ENCODE measurements at regions not wholly inside any gene's neighbourhood (a gene's known extent, or its start where the extent isn't known, plus 50 kb on each side); places are given as distances from the start of the nearest gene placed in this dataset.

- ChIA-PET CTCF (no interaction called here), POLR2A (no interaction called here)
- DNase-seq (ENCODE audit: low read depth in 1 of 2, low spot score in 1 of 2) = no peak
- Histone ChIP-seq H3K4me1 (peaks cover 27% of the 10 kb centered on the region), H3K4me2 (no peak overlapping the region), H3K4me3 (no peak overlapping the region), H3K9me3 (no peaks in the 10 kb centered on the region), H3K27ac (no peak overlapping the region)
- TF ChIP-seq JUN (IDR thresholded peaks at IDR 0.05) = no peak
- no peak for TF ChIP-seq CTCF (IDR thresholded peaks at IDR 0.05)
- no peak for TF ChIP-seq FOSB (CRISPR knock-in tag; IDR thresholded peaks at IDR 0.05)
- no peak for TF ChIP-seq CBX2 (IDR thresholded peaks at IDR 0.05; ENCODE audit: borderline replicate concordance, low read depth)
- TF ChIP-seq REST (IDR thresholded peaks at IDR 0.05) = no peak
- TF ChIP-seq HOXA7 (CRISPR knock-in tag; IDR thresholded peaks at IDR 0.05) = no peak
- no peak for TF ChIP-seq EP300 (IDR thresholded peaks at IDR 0.05)
- 100% methylated on average over 1 of the region's 1 CpG for WGBS (ENCODE audit: missing lambda C conversion rate)
- no peak for ATAC-seq
- no peak for FAIRE-seq
These were observed 282.7 kb upstream of the POU5F2 start for GRCh38 chr5:94024101-94024500.

GRCh38 chr5:94021246-94021645 is 279.8 kb upstream of the POU5F2 start:
- Histone ChIP-seq H3K9me3 (peaks cover 10% of the 10 kb centered on the region; the same call in 2 of the 3 replicates), H3K4me1 (peaks cover 23% of the 10 kb centered on the region), H3K4me2 (peak overlapping the region; percentile 72), H3K27ac (peak overlapping the region; percentile 67 to 78), H3K4me3 (no peak overlapping the region)
- POLR2A ChIA-PET = interaction anchor here (0.5 kb wide), 1 partner anchor 220 kb away, joined by 3 read pairs; no protein-coding TSS in a partner anchor
- DNase-seq (ENCODE audit: low read depth in 1 of 2, low spot score in 1 of 2) (peak; percentile 64 to 91), ATAC-seq (peak; percentile 96 to 97), FAIRE-seq (peak; percentile 92)
- peak; percentile 52 to 60; a peak in 3 of 5 replicates for TF ChIP-seq JUN (IDR thresholded peaks at IDR 0.05)
- peak; percentile 81 for TF ChIP-seq PBX3 (IDR thresholded peaks at IDR 0.05)
- peak; percentile 14; the same call in 1 of the 3 replicates for TF ChIP-seq SMC3 (IDR thresholded peaks at IDR 0.05)
- TF ChIP-seq RAD21 (conservative IDR thresholded peaks at IDR 0.05 in 1 of 2, IDR thresholded peaks at IDR 0.05 in 1 of 2) = peak; percentile 13 to 32; a peak in 3 of 5 replicates
- TF ChIP-seq TP53 (CRISPR knock-in tag; IDR thresholded peaks at IDR 0.05) = no peak
- TF ChIP-seq KDM1A (IDR thresholded peaks at IDR 0.05; ENCODE audit: low read depth) = no peak
- TF ChIP-seq CBX8 (IDR thresholded peaks at IDR 0.05) = no peak
- no peak for TF ChIP-seq NFE2L2 (conservative IDR thresholded peaks at IDR 0.05; ENCODE audit: low read length)
- TF ChIP-seq EHMT2 (IDR thresholded peaks at IDR 0.05; ENCODE audit: low read depth) = no peak
- TF ChIP-seq FOSL2 (IDR thresholded peaks at IDR 0.05) = peak; percentile 60
- peak; percentile 80 for TF ChIP-seq FOSL2 (CRISPR knock-in tag; IDR thresholded peaks at IDR 0.05)
- peak; percentile 28 to 76; a peak in 1 of 5 replicates for TF ChIP-seq EP300 (IDR thresholded peaks at IDR 0.05)
- peak; percentile 81; the same call in 1 of the 2 replicates for TF ChIP-seq GATA3 (IDR thresholded peaks at IDR 0.05; ENCODE audit: borderline replicate concordance)
- peak in 1 of 2 experiments; percentile 16; a peak in 1 of 4 replicates for TF ChIP-seq CEBPB (IDR thresholded peaks at IDR 0.05)
- TF ChIP-seq MAX (IDR thresholded peaks at IDR 0.05) = peak; percentile 63
- no peak for TF ChIP-seq MAZ (IDR thresholded peaks at IDR 0.05; ENCODE audit: borderline replicate concordance, low read depth, low read length)
- 0 out of 3 replicates have a peak, but pooled peaks have one; percentile 61 for TF ChIP-seq BCL3 (IDR thresholded peaks at IDR 0.05)
- TF ChIP-seq JUNB (IDR thresholded peaks at IDR 0.05) = peak; percentile 91
- 0% methylated on average over 2 of the region's 2 CpGs for WGBS (ENCODE audit: missing lambda C conversion rate)
- CTCF ChIA-PET = no interaction called here
